HG02943 (cell line): ENCODE measurements at regions not wholly inside any gene's neighbourhood (a gene's known extent, or its start where the extent isn't known, plus 50 kb on each side); places are given as distances from the start of the nearest gene placed in this dataset.

ENCODE experiments used
- ATAC-seq: cut with Tn5 transposase; IDR thresholded peaks from one replicate; pipeline ENCODE4 v1.9.1; 2021; ENCODE audit warnings: mild to moderate bottlenecking, low read depth, moderate library complexity; ENCODE audit not compliant: unreplicated experiment

DNA sequence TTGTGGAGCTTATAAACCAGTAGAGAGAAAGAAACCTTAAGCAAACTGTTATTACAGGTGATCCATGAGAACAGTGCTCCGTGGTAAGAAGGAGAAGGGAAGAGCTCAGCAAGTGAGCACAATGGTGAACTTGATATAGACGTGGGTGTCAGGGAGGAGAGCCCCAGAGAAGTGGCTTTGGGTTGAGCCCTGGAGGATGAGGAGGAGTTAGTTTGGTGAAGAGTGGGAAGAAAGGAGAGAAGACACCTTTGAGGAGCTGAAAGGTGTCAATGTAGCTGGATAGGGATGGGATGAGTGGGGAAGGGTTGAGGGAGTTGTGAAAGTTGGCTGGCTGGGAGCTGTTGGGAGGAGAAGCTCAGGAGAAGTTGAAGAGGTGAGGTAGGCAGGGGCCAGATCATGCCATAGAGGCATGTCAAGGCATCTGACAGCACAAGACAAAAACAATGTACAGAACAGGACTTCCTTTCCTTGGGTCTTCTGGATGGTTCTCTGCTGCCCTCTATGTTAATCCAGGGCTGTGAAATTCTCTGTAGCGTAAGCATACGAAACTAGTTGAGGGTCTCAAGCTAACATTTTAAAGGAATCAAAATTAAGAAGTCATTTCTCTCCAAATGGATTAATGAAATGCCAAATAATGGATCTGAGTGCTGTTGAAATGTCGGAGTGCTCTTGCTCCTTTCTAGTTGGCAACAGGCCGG is 501.9 kb downstream of the KDM4C start:
- ATAC-seq, result no peak

DNA sequence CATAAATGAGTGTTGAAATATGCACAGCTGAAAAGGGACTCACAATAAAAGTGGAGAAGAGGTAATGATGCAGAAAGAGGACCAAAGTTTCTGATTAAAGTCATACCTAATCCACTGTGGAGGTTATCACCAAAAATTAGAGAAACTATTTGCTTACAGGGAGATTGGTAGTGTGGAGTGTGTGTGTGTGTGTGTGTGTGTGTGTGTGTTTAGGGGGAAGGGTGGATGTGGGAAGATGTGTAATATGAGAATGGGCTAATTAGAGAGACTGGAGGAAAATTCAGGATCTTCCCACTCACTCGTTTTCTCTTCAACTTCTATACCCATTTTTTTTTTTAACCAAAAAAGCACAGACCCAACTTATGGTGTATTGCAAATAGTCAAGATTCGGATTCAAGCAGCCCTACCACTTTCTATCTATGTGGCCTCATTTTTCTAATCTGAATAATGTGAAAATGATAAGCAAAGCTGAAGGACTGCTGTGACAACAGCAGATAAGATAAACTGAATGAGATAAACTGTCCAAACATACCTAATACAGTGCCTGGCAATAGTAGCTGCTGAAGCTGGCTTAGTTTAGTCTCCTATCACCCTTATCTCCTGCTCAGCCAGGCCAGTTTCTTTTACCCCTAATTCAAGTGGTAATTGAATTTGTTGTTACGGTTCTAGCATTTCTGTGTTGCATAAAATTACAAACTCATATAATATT is 501.1 kb downstream of the KDM4C start:
- no peak for ATAC-seq

DNA sequence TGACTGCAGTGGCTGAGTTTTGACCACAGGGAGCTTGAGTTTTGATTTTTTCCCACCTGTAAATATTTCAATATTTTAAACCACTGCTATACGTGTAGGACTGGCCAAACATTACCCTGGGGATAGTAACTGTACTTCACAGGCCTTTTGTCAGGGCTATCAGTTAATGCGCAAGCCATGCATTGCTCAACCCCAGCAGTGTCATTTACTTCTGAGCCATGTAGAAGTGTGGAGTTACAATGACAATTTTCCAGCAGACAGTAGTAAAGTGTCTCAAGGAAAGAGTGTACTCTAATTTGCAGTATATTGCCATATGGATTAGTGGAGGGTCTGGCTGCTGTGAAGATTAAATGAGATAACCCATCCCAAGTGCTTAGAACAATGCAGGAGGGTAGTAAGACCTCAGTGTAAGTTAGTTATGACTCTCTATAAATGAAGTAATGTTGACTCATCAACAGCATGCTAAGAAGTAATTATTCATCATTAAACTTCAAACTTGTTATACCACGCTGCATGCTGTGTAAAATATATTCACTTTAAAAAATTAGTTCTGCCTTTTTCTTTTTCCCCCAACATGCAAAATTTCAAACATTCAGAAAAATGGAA is 489.2 kb downstream of the KDM4C start:
- no peak for ATAC-seq

DNA sequence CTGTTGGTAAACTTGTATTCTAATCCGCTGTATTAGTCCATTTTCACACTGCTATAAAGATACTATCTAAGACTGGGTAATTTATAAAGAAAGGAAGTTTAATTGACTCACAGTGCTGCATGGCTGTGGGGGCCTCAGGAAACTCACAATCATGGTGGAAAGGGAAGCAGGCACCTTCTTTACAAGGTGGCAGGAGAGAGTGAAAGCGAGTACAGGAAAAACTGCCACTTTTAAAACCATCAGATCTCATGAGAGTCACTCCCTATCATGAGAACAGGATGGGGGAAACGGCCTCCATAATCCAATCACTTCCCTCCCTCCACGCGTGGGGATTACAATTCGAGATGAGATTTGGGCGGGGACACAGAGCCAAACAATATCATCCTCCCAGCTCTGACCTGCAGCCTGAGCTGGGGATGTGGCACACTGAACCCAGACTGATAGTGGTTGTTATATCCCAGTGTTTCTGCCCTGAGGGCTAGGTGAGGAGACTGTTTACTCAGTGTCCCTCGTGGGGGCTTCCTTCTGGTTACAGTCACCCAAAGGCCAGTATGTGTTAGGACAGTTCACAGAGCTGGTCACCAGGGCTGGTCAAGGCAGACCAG is 488.3 kb downstream of the KDM4C start:
- no peak for ATAC-seq

DNA sequence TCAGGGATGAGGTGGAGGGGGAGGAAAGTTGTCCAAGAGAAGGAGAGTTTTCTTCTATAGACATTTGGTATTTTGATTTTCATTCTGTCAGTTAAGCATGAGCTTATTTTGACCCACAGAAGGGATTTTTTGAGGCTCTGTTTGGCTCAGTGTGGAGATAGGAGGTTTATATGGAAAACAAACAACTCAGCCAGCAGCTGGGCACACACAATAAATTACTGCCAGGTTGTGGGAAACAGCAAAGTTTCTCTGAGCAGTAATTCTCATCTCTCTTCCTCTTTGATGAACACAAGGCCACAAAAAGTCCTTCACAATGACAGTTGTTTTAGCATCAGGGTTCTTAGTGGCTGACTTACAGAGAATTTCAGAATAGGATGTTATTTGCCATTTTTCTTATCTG is 486.1 kb downstream of the KDM4C start:
- ATAC-seq, result no peak

DNA sequence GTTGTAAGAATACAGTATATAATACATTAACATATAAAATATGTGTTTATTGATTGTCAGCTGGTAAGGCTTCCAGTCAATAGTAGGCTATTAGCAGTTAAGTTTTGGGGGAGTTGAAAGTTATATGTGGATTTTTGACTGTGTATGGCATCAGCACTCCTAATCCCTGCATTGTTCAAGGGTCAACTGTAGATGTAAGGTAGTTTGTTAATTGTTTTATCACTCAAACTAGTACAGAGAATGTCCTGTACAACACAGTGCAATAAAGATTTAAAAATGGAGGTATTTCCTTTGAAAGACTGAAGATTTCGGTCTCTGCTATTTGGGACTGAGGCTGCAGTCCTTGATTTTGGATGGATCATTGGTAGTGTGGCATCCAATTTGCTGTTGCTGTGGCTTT is 484.4 kb downstream of the KDM4C start:
- ATAC-seq, result no peak

DNA sequence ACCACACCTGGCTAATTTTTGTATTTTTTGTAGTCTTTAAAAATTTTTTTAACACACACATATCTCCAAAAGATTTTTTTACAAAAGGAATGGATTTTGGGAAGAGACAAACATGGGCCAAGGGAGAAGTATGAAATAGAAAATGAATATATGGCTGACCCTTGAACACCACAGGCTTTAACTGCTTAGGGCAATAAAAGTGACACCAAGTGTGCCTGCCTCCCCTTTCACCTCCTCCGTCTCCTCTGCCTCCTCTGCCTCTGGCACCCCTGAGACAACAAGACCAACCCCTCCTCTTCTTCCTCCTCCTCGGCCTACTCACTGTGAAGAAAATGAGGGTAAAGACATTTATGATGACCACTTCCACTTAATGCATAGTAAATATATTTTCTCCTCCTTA is 483.9 kb downstream of the KDM4C start:
- no peak for ATAC-seq

DNA sequence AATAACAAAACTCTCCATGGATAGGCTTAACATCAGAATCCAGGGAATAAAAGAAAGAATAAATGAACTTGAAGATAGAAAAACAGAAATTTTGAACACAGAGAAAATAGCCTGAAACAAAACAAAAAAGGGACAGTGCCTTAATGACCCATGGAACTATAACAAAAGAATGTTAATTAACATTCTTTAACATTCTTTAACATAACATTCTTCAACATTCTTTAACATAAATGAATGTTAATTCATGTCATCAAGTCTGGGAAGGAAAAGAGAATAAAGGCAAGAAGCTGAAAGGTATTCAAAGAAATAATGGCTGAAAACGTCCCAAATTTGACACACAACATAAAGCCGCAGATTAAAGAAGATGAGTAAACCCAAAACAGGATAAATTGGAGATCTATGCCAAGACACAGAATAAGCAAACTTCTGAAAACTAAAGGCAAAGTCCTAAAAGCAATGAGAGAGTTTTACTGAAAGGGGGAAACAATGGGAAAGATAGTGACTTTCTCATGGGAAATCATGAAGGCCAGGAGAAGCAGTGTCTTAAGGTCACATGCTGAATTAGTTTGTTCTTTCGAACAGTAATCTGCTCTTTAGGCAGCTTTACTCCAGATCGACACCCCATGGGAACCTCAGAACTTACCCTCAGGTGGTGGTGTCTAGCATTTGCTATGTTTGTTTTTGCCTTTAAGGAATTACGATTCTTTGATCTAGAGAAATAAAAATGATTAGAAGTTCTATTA is 483.0 kb downstream of the KDM4C start:
- ATAC-seq, result no peak

DNA sequence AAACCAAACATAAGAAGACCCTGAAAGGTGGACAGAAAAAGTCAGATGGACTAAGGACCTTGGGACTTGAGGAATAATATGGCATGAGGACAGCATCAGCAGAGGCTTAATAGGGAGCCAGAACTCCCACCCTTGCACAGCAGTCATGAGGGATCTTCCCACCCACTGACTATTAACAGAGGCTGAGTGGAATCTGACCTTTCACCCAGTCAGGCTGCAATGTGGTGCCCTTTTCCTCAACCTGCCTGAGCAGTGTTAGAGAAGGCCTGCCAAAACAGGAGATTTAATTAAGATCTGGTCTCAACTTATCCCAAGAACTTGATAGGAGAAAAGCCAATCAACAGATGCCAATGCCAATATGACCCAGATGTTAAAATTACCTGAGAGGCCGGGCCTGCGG is 481.9 kb downstream of the KDM4C start:
- ATAC-seq, result no peak

DNA sequence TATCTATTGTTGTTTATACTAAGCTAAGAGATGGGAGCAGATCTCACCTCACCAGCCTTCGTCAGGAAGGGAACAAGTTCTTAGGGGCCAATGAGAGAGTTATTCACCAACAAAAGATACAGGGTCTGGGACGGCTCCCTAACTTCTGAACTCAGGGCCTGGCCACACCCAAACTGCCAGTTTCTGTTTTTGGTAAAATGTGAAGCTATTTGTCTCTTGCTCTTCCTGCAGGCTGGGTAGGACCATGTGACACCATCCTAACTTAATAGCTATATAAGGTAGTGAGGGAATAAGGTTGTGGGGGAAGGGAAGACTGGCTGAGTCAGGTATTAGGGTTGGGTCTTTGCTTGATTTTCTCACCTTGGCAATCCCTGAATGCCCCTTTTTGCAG is 480.5 kb downstream of the KDM4C start:
- no peak for ATAC-seq

DNA sequence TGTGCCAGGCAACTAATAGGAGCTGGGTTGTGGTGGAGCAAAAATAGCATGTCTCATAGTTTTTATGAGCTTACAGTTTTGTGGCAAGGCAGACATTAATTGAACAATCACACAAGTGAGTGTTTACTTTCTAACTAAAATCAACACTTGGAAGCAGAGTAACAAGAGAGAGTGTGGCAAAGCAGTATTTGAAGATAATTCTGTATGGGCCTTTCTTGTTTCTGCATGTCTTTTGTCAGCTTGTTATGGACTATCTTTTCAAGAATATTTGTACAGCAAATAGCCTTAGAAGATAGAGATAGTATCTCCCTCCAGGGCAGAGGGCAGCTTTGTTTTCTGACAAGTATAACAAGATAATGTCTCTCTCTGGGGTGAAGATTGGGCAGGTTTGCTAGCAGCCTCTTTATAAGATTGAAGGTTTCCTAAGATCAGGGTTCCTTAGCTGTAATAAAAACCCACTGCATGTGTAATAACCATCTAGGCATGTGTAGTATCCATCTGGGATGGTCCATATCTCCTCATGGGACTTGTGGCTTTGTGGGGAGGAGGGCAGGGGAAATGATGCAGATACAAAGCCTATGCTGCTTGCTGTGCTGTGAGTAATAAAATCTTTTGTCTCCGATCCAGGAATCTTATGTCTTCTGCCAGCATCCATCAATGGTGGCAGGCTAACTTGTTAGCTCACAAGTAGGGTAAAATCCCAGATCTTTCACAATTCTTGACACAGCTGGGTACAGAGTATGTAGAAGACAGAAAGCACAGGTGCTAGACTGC is 479.9 kb downstream of the KDM4C start:
- ATAC-seq, result no peak

DNA sequence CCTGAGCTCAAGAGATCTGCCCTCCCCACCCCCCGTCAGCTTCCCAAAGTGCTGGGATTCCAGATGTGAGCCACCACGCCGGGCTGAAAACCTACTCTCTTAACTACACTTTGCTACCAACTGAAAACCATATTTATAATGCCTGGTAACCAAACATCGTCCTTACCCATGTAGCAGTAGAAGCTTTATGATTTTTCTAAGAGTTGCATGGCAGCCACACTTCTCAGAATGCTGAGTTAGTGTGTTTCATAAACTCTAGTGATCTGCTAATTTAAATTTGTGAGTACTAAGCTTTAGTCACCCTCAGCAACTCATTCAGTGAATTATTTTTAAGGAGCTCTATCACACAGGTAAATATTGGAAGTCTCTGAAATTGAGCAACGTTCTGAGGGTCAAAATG is 478.4 kb downstream of the KDM4C start:
- no peak for ATAC-seq

DNA sequence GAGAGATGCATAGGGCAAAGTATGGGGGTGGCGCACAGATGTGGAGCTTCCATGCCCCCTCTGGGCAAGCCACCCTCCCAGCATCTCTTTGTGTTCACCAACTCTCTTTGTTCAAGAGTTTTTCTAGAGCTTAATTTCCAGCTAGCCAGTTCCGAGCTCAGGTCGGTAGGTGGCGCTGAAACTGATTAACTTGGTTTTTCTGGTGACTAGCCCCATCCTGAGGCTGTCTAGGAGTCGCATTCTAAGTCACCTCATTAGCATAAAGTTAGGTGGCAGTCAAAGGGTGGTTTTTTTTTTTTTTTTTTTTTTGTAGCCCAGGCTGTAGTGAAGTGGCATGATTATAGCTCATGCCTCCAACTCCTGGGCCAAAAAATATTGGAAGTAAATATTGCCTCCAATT is 476.4 kb downstream of the KDM4C start:
- no peak for ATAC-seq

DNA sequence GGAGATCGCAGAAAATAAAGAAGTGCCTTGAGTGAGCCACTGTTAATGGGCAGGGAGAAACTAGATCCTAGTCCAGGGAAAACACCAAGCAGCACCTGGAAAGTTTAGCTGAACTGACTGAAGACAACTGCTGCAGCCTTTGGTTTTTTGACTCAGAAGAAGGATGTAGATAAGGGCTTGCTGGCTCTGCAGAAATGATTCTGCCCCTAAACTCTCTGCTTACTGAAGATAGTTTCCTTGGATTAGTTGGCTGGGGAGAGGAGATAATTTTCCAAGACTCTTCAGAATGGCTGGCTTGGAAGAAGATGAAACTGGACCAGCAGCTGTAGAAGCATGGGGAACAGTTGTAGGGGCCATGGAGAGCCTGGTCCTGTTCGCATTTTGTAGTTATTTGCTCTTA is 471.8 kb downstream of the KDM4C start:
- ATAC-seq, result no peak

DNA sequence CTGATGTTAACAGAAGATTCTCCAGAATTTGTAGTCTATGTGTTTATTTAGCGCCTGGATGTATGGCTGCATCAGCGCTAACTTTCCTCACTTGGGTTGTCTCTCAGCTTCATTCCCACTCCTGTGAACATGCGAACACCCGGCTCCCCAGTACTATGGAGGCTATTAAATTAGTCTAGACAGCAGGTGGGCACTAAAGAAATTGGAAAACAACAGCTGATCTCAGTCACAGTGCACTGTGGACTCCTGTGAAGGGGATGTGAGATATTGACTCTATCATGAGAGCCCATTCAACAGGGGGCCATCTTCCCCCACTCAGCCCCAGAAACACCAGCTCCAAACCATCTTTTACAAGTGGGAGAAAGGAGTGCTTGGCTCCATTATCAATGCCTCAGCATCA is 471.0 kb downstream of the KDM4C start:
- ATAC-seq, result no peak

DNA sequence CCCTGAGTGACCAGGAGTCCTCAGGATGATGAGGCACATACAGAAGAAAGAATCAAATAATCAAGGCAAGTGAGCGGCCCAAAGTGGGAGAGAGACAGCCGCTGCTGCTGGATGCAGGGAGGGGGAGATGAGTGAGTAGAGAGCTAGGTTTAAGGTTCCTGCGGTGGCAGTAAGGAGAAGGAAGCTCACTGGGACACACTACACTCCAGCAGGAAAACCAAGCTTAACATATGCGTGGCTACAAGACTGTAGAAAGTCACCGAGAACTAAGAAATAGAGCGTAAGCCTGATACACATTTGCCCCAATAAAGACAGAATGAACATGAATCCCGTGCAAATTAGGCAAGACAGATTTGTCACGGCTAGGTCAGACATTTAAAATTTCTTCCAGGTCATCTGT is 470.2 kb downstream of the KDM4C start:
- no peak for ATAC-seq

DNA sequence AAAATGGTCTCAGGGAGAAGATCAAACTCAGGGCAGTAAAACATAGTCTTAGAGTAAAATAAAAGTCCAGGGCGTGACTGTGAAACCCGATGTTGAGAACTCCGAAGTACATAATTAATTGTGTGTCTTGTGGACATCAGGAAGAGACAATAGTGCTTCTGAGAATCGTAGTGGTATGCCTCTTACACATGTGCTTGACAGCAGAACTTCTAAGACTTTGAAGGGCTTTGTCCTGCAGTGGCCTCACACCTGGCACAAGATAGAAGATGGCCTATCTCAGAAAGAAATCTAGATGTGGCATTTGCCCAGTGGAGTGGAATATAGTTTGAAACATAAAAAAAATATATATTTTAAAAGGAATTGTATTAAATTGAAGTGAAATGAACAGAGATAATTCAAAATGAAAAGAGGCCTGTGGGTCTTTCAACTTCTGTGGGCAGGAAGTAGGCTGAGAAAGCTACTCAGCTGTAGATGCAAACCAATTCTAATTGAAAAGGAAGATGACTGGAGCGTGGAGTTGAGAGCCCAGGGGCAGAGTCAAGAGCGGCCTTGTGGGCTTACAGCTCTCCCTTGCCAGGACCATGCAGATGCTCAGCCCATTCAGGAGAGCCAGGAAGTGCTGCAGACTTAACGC is 468.4 kb downstream of the KDM4C start:
- no peak for ATAC-seq
